Umbilical cord (tissue), 1 donor: ENCODE measurements at regions not wholly inside any gene's neighbourhood (a gene's known extent, or its start where the extent isn't known, plus 50 kb on each side); places are given as distances from the start of the nearest gene placed in this dataset.

ENCODE experiments used
- DNase-seq: peaks from one replicate; pipeline ENCODE4 v3.0.0-alpha.2; 2015; ENCODE audit warnings: low spot score

- no peak for DNase-seq
Observed at GRCh38 chr18:73245345-73245744, 377.6 kb upstream of the NETO1 start.

- peak; percentile 24 for DNase-seq
Observed at GRCh38 chr18:73244401-73244800, 376.6 kb upstream of the NETO1 start.

GRCh38 chr18:73240899-73241298 lies 373.1 kb upstream of the NETO1 start:
- DNase-seq, result no peak

GRCh38 chr18:73235921-73236320 lies 368.1 kb upstream of the NETO1 start:
- DNase-seq, result no peak

GRCh38 chr18:73235491-73235890 lies 367.7 kb upstream of the NETO1 start:
- DNase-seq, result no peak

GRCh38 chr18:73232933-73233332 lies 365.1 kb upstream of the NETO1 start:
- no peak for DNase-seq

- no peak for DNase-seq
Observed at GRCh38 chr18:73220663-73221062, 352.9 kb upstream of the NETO1 start.

- no peak for DNase-seq
Observed at GRCh38 chr18:73218293-73218692, 350.5 kb upstream of the NETO1 start.

GRCh38 chr18:73214970-73215369 lies 347.2 kb upstream of the NETO1 start:
- DNase-seq, result no peak

GRCh38 chr18:73212442-73212841 lies 344.7 kb upstream of the NETO1 start:
- no peak for DNase-seq

- no peak for DNase-seq
Observed at GRCh38 chr18:73201940-73202339, 334.2 kb upstream of the NETO1 start.

GRCh38 chr18:73199151-73199550 lies 331.4 kb upstream of the NETO1 start:
- no peak for DNase-seq

GRCh38 chr18:73189718-73190117 lies 321.9 kb upstream of the NETO1 start:
- no peak for DNase-seq

GRCh38 chr18:73168236-73168635 lies 300.4 kb upstream of the NETO1 start:
- peak; percentile 34 for DNase-seq

GRCh38 chr18:73164430-73164829 lies 296.6 kb upstream of the NETO1 start:
- no peak for DNase-seq

- no peak for DNase-seq
Observed at GRCh38 chr18:73163236-73163635, 295.4 kb upstream of the NETO1 start.

GRCh38 chr18:73156117-73156516 lies 288.3 kb upstream of the NETO1 start:
- no peak for DNase-seq

GRCh38 chr18:73153271-73153670 lies 285.5 kb upstream of the NETO1 start:
- DNase-seq, result peak; percentile 13

- DNase-seq, result no peak
Observed at GRCh38 chr18:73151086-73151485, 283.3 kb upstream of the NETO1 start.

GRCh38 chr18:73150199-73150598 lies 282.4 kb upstream of the NETO1 start:
- DNase-seq, result no peak

GRCh38 chr18:73147590-73147989 lies 279.8 kb upstream of the NETO1 start:
- no peak for DNase-seq

GRCh38 chr18:73144030-73144429 lies 276.2 kb upstream of the NETO1 start:
- DNase-seq, result no peak

- no peak for DNase-seq
Observed at GRCh38 chr18:73136134-73136533, 268.3 kb upstream of the NETO1 start.

GRCh38 chr18:73124175-73124574 lies 256.4 kb upstream of the NETO1 start:
- DNase-seq, result no peak

GRCh38 chr18:73121207-73121606 lies 253.4 kb upstream of the NETO1 start:
- no peak for DNase-seq
